Transverse colon (tissue), 3 donors: ENCODE measurements at regions not wholly inside any gene's neighbourhood (a gene's known extent, or its start where the extent isn't known, plus 50 kb on each side); places are given as distances from the start of the nearest gene placed in this dataset.

Experiments used
- CTCF ChIP-seq, 5 experiments: fragments of 200-600 bp in 3 of 5; fragments of 450-650 bp in 2 of 5; sonication (generic) in 3 of 5; IDR thresholded peaks; 1 replicate in 2 of 5; 2 replicates in 3 of 5; pipeline ENCODE4 v1.5.1; 2016 to 2017; ENCODE audit warnings: antibody characterized with exemption in 5 of 5, inconsistent platforms in 3 of 5, mild to moderate bottlenecking in 2 of 5, moderate library complexity in 1 of 5
- EP300 ChIP-seq: sonication (generic); formaldehyde crosslinking; IDR thresholded peaks from one replicate; pipeline ENCODE4 v1.6.1; 2017; ENCODE audit warnings: antibody characterized with exemption, low read depth
- POLR2A ChIP-seq: fragments of 450-650 bp; IDR thresholded peaks from one replicate; pipeline ENCODE4 v1.6.1; 2016; ENCODE audit warnings: antibody characterized with exemption, mild to moderate bottlenecking, moderate library complexity

- TF ChIP-seq CTCF (IDR thresholded peaks at IDR 0.05), result no peak
- no peak for TF ChIP-seq EP300
- TF ChIP-seq POLR2A, result no peak
Observed at GRCh38 chr6:28710466-28711191, 184.9 kb downstream of the GPX5 start.
